Activated B cell treated with CpG ODN at 0.5 μM for 24 hours (primary cell): ENCODE measurements at regions not wholly inside any gene's neighbourhood (a gene's known extent, or its start where the extent isn't known, plus 50 kb on each side); places are given as distances from the start of the nearest gene placed in this dataset.

Source experiments
- ATAC-seq: fragments of 200-7000 bp; cut with Tn5 transposase; one replicate; pipeline ENCODE4 v1.10.0; 2021; ENCODE audit warnings: low read depth, mild to moderate bottlenecking, moderate library complexity
- CTCF ChIA-PET: fragments of 350-600 bp; sonication (Branson Sonifier 250); formaldehyde crosslinking; loops from one replicate; lab custom pipeline; 2021; ENCODE audit warnings: antibody characterized with exemption; lab: Charles Lee
- POLR2A ChIA-PET: fragments of 350-600 bp; sonication (Branson Sonifier 250); formaldehyde crosslinking; loops from one replicate; lab custom pipeline; 2021; ENCODE audit warnings: antibody characterized with exemption; lab: Charles Lee
- DNase-seq: peaks from one replicate; pipeline ENCODE4 v3.0.0; 2022
- H3K27ac Mint-ChIP-seq: one replicate; pipeline ENCODE4 v1.8.0; 2020; ENCODE audit warnings: mixed read lengths
- H3K27me3 Mint-ChIP-seq: one replicate; pipeline ENCODE4 v1.8.0; 2021; ENCODE audit warnings: mixed read lengths
- H3K36me3 Mint-ChIP-seq: one replicate; pipeline ENCODE4 v1.8.0; 2021; ENCODE audit warnings: low read depth, mixed read lengths
- H3K4me1 Mint-ChIP-seq: one replicate; pipeline ENCODE4 v1.8.0; 2021; ENCODE audit warnings: mixed read lengths
- H3K4me3 Mint-ChIP-seq: one replicate; pipeline ENCODE4 v1.8.0; 2020; ENCODE audit warnings: mild to moderate bottlenecking, mixed read lengths
- H3K9me3 Mint-ChIP-seq: one replicate; pipeline ENCODE4 v1.8.0; 2020; ENCODE audit warnings: mixed read lengths
- intact Hi-C: fragments of 100-400 bp; cut with micrococcal nuclease; formaldehyde crosslinking; loops from one replicate; pipeline ENCODE4 v1.15.1; 2024
- TF ChIP-seq, protein P1 (sequence below): fragments of 200-600 bp; IDR thresholded peaks from one replicate; pipeline ENCODE4 v1.8.0; 2022; ENCODE audit warnings: antibody characterized with exemption, mild to moderate bottlenecking

DNA sequence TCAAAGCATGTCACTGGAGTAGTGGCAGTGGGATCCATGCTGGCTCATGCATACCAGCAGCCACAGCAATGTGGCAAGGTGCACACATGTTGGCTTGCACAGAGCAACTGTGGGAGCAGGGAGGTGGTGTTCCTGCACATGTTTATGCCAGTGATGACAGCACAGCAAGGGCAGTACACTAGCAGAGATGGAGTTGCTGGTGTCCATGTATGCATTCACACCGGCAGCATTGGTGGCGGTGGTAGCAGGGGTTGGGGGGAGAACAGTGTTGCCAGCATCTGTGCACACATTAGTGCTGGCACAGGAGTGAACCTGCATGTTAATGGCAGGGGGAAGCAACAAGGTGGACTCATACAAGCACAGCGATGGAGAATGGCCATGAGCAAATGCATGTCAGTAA, 202.0 kb upstream of the KCNMB2 start:
- intact Hi-C loops = no loop called here
- CTCF ChIA-PET = no interaction called here
- no peaks in the 10 kb centered on the region for H3K36me3 Mint-ChIP-seq
- TF ChIP-seq, protein P1, sequence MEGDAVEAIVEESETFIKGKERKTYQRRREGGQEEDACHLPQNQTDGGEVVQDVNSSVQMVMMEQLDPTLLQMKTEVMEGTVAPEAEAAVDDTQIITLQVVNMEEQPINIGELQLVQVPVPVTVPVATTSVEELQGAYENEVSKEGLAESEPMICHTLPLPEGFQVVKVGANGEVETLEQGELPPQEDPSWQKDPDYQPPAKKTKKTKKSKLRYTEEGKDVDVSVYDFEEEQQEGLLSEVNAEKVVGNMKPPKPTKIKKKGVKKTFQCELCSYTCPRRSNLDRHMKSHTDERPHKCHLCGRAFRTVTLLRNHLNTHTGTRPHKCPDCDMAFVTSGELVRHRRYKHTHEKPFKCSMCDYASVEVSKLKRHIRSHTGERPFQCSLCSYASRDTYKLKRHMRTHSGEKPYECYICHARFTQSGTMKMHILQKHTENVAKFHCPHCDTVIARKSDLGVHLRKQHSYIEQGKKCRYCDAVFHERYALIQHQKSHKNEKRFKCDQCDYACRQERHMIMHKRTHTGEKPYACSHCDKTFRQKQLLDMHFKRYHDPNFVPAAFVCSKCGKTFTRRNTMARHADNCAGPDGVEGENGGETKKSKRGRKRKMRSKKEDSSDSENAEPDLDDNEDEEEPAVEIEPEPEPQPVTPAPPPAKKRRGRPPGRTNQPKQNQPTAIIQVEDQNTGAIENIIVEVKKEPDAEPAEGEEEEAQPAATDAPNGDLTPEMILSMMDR = no peak
- no peaks in the 10 kb centered on the region for H3K27me3 Mint-ChIP-seq
- no peaks in the 10 kb centered on the region for H3K4me1 Mint-ChIP-seq
- no peaks in the 10 kb centered on the region for H3K9me3 Mint-ChIP-seq
- H3K27ac Mint-ChIP-seq = no peak overlapping the region
- ATAC-seq (no peak), DNase-seq (no peak)
- POLR2A ChIA-PET = no interaction called here
- no peak overlapping the region for H3K4me3 Mint-ChIP-seq

DNA sequence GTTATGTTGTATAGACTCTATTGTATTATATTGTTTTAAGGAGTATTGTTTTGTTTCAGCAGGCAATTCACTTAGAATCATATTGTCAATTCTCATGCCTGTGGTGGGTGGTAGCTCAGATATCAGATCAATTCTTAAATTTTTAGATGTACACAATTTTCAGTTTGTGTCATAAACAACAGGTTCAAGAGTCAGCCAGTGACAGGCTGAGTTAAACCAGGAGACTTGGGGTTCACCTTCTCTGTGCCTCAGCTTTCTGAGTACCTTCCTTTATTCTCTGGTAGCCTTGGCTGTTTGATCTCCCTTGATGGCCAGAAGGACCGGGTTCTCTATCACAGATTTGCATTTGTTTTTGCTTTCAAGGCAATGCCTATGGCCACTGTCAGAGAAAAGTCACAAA, 199.9 kb upstream of the KCNMB2 start:
- Mint-ChIP-seq H3K9me3 (no peaks in the 10 kb centered on the region), H3K4me3 (no peak overlapping the region), H3K4me1 (no peaks in the 10 kb centered on the region), H3K36me3 (no peaks in the 10 kb centered on the region), H3K27me3 (no peaks in the 10 kb centered on the region), H3K27ac (no peak overlapping the region)
- TF ChIP-seq, protein P1 = no peak
- DNase-seq (no peak), ATAC-seq (no peak)
- ChIA-PET POLR2A (no interaction called here), CTCF (no interaction called here)
- intact Hi-C loops = no loop called here

DNA sequence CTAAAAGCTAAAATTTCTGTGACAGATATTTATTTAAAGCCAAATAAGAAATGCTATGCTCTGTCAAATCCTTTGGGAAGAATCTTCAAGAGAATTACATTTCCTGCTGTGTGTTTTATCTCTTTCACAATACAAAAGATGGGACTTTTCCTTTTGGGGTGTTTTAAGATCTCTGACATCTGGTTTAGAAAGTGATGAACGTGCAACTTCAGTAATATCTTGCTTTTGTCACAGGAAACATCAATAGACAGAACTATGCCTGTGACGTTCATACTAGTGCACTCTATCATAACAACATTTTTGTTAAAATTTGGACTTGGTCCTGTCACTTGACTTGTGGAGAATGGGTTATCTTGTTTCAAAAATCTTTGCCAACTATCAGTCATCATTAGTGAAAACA, 195.7 kb upstream of the KCNMB2 start:
- TF ChIP-seq, protein P1 = no peak
- no peak overlapping the region for H3K27ac Mint-ChIP-seq
- no peaks in the 10 kb centered on the region for H3K27me3 Mint-ChIP-seq
- no peaks in the 10 kb centered on the region for H3K4me1 Mint-ChIP-seq
- ATAC-seq (no peak), DNase-seq (no peak)
- intact Hi-C loops = no loop called here
- CTCF ChIA-PET = no interaction called here
- POLR2A ChIA-PET = no interaction called here
- no peak overlapping the region for H3K4me3 Mint-ChIP-seq
- no peaks in the 10 kb centered on the region for H3K36me3 Mint-ChIP-seq
- no peaks in the 10 kb centered on the region for H3K9me3 Mint-ChIP-seq

DNA sequence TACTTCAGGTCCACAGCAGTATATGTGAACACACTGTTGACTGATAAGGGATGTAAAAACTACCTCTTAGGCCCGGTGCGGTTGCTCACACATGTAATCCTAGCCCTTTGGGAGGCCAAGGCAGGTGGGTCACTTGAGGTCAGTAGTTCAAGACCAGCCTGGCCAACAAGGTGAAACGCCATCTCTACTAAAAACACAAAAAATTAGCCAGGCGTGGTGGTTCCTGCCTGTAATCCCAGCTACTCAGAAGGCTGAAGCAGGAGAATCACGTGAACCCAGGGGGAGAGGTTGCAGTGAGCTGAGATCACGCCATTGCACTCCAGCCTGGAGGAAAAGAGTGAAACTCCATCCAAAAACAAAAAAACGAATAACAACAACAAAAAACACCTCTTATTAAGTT, 194.6 kb upstream of the KCNMB2 start:
- intact Hi-C loops = no loop called here
- Mint-ChIP-seq H3K27me3 (no peaks in the 10 kb centered on the region), H3K9me3 (no peaks in the 10 kb centered on the region), H3K4me1 (no peaks in the 10 kb centered on the region), H3K27ac (no peak overlapping the region), H3K4me3 (no peak overlapping the region), H3K36me3 (no peaks in the 10 kb centered on the region)
- TF ChIP-seq, protein P1 = no peak
- ChIA-PET CTCF (no interaction called here), POLR2A (no interaction called here)
- ATAC-seq = no peak
- no peak for DNase-seq

DNA sequence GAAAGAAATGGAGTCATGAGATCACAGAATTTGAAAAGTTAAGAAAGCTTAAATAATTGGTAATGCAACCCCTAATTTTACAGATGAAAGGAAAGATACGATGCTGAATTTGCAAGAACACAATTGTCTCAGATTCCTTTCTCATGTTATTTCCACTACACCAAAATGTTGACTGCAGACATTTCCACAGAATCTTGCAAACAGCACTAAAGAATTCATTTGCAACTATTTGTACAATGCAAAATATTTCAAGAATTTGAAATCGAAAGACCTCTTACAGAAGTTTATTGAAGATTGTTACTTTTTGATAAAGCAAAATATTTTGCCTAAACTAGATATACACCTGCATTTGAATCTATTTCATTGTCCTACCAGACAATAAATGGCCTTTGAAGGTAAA, 194.1 kb upstream of the KCNMB2 start:
- DNase-seq = no peak
- Mint-ChIP-seq H3K27me3 (no peaks in the 10 kb centered on the region), H3K4me1 (no peaks in the 10 kb centered on the region), H3K9me3 (no peaks in the 10 kb centered on the region), H3K36me3 (no peaks in the 10 kb centered on the region), H3K4me3 (no peak overlapping the region), H3K27ac (no peak overlapping the region)
- intact Hi-C loops = no loop called here
- ChIA-PET POLR2A (no interaction called here), CTCF (no interaction called here)
- TF ChIP-seq, protein P1 = no peak
- ATAC-seq = no peak
